GM21528 (cell line): ENCODE measurements at regions not wholly inside any gene's neighbourhood (a gene's known extent, or its start where the extent isn't known, plus 50 kb on each side); places are given as distances from the start of the nearest gene placed in this dataset.

Source experiments
- ATAC-seq: cut with Tn5 transposase; IDR thresholded peaks from one replicate; pipeline ENCODE4 v1.9.1; 2021; ENCODE audit warnings: mild to moderate bottlenecking, moderate library complexity; ENCODE audit not compliant: unreplicated experiment, low FRiP score

- no peak for ATAC-seq
Observed at GRCh38 chr6:22875845-22876244, 306.5 kb downstream of the HDGFL1 start.

DNA sequence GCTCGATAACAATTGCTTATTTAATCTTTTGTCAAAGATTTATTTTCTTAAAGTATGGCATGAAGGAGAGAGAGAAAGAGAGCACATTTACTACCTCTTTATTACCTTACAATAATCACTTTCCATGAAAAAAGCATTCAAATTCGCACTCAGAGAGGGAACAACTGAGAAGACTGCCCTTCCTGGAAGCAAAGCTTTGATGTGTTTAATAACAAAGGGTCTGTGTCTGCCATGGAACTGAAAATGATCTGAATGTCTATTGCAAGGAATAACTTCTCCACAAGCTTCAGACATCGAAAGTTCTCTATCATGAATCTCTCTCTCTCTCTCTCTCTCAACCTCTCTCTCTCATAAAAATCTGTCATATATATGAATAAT lies 308.9 kb downstream of the HDGFL1 start:
- ATAC-seq = no peak

DNA sequence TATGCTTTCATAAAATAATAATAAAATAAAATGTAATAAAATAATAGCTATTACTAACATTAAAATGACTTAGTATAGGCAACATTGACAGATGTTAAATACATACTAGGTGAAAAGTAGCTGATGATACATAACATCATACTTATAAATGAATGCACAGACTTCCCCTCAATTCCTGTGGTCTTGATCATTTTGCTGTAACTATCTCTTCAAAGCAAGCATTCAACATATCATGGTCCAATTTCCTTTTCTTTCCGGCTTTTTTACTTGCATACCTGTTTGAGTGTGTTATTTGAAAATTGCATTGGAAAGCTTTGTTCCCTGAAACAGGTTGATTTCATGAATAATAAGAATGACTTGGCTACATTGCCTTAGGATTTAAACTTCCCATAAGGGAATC lies 309.3 kb downstream of the HDGFL1 start:
- ATAC-seq = no peak

DNA sequence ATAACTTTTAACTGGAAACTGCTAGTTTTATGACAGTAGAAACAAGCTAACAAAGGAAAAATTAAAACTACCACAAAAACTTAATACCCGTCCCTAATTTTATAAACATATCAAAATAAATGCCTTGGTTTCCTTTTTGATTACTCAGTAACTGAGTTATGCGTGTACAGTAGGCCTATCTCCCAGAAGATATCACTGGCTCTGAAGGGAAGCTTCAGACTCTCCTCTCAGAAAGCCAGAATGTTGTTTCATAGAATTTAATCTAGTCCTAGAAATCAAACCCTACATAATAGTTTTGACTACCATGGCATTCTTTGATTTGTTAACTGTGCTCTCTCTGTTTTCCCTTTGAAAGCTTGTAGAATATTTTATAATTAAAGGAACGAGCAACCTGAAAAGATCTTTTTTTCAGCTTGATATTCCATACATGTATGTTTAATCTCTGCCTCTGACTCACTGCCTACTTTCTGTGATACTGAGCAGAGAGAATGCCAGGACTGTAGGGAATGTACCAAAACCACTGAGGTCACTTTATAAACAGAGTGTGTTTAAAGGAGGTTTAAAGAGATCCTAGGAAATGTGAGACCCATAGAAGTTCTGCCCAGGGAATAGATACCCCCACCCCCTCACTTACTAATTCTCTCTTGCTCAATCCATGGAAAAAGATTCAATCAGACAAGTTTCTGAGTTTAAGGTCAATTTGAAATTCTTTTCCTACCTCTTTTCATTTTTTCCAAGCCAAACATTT lies 311.5 kb downstream of the HDGFL1 start:
- no peak for ATAC-seq

DNA sequence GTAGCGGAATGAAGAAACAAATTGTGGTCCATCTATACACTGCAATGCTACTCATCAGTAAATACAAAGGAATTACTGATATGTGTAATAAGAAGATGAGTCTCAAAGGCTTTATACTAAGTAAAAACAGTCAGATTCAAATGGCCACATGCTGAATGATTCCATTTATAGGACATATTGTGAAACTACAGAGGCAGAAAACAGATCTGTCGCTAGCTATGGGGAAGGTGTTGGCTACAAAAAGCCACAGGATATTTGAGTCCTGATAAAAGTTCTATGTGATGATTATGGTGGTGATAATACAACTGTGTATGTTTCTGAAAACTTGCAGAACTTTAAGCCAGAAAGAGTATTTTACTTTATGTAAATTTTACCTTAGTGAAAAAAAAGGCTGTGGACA lies 313.2 kb downstream of the HDGFL1 start:
- no peak for ATAC-seq

- ATAC-seq = no peak
Observed at GRCh38 chr6:22883061-22883717, 313.8 kb downstream of the HDGFL1 start.

DNA sequence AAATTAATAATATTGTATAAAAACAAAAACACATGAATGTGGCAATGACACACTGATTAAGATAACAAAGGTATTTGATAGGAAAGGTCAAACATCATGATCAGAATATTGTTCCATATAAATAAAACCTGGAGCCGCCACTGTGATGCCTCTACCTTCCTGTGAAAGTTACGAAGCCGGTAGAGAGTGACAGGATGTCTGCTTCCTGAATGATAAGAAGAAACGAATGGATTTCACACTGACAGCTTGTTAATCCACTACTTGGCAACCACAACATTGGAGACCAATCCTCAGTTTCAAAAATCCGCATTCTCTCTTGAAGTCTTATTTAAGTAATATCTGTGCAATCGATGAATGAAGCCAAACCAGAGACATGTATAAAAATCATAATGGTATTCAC lies 315.1 kb downstream of the HDGFL1 start:
- ATAC-seq = no peak

- no peak for ATAC-seq
Observed at GRCh38 chr6:22886650-22887581, 317.6 kb downstream of the HDGFL1 start.

DNA sequence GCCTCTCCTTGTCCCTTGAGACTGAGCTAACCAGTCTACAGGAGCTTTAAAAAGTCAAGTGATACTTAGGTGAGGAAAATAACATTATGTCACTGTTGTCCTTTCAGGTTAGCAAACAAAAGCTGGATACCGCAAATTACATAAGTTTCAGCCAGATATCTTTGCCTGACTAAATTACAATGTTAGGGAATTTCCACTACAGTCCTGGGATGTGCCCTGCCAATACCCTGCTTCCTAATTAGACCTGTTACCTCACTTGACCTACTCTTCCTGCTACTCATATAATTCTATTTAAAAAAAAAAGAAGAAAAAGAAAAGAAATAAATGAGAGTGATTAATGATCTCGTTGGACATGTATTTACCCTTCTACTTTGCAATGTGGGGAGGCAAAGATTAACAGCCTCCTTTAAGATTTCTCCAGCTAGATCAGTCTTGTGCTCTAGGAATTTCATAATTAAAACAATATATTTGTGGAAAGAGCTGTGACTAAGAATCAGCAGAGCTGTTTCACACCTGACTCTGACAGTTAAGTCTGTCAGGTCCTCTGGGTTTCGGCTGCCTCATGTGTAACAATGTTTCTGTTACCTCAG lies 318.9 kb downstream of the HDGFL1 start:
- ATAC-seq = no peak

DNA sequence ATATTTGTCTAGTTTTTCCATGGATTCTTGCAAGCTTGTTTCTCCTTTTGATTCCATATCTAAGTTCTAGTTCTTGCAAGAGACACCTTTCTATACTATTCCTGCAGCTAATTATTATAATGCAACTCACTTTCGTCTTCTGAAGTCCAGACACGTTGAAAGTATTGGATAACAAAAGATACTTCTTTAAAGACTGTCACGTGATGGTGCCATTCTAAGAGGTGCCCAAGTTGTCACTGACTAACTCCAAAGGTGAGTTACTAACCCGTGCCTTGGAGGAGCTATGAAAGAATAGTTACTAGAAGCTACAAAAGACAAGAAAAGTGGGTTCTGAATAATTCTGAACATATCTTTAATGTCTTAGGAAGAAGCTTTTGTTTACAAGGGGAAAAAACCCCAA lies 322.6 kb downstream of the HDGFL1 start:
- ATAC-seq = no peak

DNA sequence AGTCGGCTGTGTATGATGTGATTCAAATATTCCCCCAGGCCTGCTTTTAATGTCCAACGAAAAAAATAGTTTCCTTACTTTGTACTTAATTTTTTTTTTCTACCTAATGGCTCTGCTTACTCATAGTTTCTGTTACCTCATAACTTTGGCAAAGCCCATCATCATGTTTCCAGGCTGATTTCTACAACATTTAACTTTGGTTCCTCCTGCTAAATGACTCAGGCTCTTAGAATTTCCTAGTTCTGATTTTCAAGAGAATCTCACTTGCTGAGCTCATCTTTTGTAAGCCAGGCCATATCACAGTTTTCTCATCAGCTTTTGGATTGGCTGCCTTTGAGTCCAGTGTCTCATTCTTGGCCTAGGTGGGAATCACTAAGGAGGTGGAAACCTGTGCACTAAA lies 323.1 kb downstream of the HDGFL1 start:
- ATAC-seq = no peak

DNA sequence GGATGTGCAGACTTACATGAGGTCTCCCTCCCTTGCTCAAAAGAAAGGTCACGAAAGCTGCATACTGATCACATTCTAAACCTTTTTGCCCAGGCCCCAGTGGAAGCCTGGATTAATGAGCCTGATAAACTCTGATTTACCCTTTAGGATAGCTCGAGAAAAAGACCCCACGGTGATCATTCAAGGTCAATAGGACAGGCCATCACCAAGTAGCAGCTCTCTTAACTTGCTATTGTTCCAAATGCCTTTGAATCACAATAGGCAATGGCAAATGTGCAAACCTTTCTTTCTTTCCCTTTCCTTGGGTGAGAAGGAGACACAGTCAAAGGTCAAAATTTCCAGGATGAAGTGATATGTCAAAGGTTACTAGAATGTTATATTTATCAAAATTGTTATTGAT lies 327.3 kb downstream of the HDGFL1 start:
- ATAC-seq = no peak

DNA sequence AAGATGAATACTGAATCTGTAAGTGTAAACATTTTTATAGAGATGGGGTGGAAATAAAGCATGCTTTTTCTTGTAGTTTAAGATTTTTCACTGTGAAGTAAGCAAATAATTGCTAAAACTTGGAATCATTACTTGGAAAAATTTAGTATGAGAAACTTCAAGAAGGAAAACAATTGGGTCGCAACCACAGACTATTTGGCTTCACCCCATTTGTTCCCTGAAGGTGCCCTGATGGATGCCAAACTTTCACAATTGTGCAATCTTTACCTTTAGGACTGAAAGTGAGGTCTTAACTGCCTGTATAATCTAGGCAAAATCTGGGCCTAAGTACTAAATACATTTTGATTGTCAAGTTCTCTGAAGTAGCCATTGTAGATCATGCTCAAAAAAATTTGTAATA lies 330.1 kb downstream of the HDGFL1 start:
- no peak for ATAC-seq

DNA sequence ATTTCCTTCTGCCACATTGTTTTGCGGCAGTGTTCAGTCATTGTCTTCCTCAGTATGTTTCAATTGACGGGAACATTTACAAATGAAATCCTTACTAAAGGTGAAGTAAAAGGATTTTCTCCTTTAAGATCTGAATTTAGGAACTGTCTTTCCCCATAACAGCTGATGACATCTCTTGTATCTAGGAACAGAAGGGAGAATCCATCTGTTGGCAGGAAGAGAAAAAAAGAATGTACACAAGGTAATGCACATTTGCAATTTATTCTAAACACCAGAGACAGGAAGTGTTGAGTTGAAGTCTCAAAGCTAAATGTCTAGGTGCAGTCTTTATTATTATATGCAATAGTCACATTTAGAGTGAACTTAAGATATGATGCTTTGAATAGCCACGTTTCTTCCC lies 334.5 kb downstream of the HDGFL1 start:
- ATAC-seq = no peak

- ATAC-seq = no peak
Observed at GRCh38 chr6:22904431-22904830, 335.1 kb downstream of the HDGFL1 start.

GRCh38 chr6:22906091-22906549 lies 336.8 kb downstream of the HDGFL1 start:
- no peak for ATAC-seq

DNA sequence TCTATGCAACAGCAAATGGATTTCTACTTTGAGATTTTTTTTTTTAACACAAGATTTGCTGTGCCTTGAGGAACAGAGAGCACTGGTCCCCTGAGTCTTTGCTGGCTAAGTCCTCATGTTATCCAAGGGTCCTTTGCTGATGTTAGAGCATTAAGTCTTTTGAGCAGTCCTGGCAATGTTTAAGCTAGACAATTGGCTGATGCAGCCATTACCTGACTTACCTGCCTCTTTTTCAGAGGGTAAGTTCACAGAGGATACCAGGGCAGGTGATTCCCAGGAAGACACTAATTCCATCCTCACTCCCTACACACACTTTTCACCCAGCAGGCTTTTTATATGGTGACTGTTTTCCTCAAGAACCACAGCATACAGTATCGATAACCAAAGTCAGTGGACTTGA lies 337.7 kb downstream of the HDGFL1 start:
- no peak for ATAC-seq

- no peak for ATAC-seq
Observed at GRCh38 chr6:22910370-22910769, 341.0 kb downstream of the HDGFL1 start.

DNA sequence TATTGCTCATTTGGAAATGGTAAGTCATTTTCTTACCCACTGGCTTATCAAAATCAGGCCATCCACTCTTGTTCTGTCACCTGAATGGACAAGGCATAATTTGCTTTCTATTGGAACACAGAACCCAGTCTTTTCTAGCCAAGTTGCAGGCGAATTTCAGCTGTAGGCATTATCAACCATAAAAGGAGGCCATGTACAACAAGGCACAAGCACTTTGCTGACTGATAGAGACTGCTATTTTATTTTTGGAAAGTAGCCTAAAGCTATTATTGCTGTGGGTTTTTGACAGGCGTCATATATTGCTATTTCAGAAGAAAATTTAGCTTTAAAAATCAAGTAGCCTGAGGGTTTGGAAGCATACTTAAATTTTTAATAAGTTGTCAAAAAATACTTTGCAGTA lies 344.2 kb downstream of the HDGFL1 start:
- ATAC-seq = no peak

GRCh38 chr6:22917344-22917743 lies 348.0 kb downstream of the HDGFL1 start:
- no peak for ATAC-seq

DNA sequence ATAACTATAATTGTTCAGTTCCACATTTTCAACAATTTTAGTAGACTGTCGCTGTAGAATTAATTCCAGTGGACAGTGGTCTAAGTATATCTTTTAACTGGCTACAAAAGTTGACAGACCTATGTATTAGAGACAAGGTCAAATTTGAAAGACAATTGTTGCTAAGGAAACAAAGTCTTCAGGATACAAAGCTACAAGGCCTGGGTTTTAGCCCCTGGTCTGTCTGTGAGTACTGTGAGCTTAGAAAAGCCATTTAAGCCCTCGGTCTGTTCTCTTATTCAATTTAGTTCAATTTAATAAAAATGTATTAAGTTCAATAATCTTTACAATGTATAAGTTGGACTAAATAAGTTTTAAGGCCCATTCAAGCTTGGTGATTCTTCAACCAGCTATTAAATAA lies 352.5 kb downstream of the HDGFL1 start:
- no peak for ATAC-seq
